HFF-Myc (cell line): ENCODE measurements at regions not wholly inside any gene's neighbourhood (a gene's known extent, or its start where the extent isn't known, plus 50 kb on each side); places are given as distances from the start of the nearest gene placed in this dataset.
A peak's percentile ranks its signal among the peaks of the same experiment; 100 is the strongest.

ENCODE experiments used
- DNase-seq: peaks from one replicate; pipeline ENCODE4 v3.0.0-alpha.2; 2011; ENCODE audit warnings: low read depth; ENCODE audit errors: extremely low read depth
- H3K4me3 ChIP-seq: replicated peaks from 2 replicates; pipeline ENCODE4 v1.5.1; 2011; ENCODE audit warnings: low read depth, mild to moderate bottlenecking, control low read depth, low read length
- TF ChIP-seq, protein P1 (sequence below): IDR thresholded peaks from 2 replicates; pipeline ENCODE4 v1.5.1; 2012; ENCODE audit warnings: mild to moderate bottlenecking, low read depth, low read length, control low read depth; ENCODE audit errors: missing control alignments

DNA sequence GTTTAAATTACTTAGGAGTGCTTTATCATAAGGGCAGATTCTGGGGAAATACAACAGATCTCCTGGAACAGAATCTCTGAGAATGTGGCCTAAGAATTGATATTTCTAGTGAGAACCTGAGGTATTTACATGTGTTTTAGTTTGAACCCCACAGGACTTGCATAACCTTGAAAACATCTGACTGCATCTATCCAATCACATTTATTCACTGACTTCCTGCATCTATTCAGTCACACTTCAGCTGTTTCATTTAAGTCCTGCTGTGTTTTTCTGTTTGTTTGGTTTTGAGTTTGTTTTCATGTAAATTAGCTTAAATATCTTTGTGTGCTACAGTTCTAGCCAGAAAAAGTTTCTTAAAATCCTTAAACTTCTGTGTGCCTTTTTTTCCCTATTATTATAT lies 1260.7 kb downstream of the PLA2G4A start:
- H3K4me3 ChIP-seq = no peak overlapping the region
- DNase-seq = no peak
- TF ChIP-seq, protein P1, sequence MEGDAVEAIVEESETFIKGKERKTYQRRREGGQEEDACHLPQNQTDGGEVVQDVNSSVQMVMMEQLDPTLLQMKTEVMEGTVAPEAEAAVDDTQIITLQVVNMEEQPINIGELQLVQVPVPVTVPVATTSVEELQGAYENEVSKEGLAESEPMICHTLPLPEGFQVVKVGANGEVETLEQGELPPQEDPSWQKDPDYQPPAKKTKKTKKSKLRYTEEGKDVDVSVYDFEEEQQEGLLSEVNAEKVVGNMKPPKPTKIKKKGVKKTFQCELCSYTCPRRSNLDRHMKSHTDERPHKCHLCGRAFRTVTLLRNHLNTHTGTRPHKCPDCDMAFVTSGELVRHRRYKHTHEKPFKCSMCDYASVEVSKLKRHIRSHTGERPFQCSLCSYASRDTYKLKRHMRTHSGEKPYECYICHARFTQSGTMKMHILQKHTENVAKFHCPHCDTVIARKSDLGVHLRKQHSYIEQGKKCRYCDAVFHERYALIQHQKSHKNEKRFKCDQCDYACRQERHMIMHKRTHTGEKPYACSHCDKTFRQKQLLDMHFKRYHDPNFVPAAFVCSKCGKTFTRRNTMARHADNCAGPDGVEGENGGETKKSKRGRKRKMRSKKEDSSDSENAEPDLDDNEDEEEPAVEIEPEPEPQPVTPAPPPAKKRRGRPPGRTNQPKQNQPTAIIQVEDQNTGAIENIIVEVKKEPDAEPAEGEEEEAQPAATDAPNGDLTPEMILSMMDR = no peak

DNA sequence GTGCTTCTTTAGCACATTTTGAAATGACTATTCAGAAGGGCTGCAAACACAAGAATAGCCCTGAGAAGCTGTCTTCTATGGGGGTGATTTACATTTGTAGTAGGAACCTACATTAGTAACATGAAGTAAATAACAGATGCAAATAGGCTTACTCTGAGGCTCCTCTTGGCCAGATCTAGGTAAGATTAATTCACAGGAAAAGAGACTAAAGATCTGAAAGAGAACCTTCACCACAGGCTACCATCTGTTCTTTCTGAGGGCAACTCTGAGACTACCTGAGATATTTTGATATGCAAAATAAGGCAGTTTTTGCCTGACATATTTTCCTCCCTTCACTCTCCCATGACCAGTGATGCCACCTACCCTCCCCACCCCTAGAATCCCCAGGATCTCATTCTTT lies 1267.8 kb downstream of the PLA2G4A start:
- TF ChIP-seq, protein P1 = no peak
- no peak overlapping the region for H3K4me3 ChIP-seq
- DNase-seq = no peak

DNA sequence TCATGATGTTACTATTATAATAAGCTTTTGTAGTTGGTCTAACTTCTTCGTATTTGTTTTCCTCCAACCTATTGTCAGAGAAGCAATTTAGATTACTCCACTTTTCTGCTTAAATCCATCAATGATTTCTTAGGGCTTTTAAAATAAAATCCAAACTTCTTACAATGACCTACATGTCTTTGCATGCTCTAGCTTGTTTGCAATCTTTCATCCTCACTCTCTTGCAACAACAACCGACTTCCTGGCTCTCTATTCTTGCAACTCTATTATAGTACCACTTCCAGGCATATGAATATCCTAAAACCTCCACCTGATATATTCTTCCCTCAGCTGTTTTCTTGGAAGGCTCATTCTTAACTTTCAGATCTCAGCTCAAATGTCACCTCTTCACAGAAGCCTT lies 1288.7 kb downstream of the PLA2G4A start:
- H3K4me3 ChIP-seq = no peak overlapping the region
- TF ChIP-seq, protein P1 = no peak
- DNase-seq = no peak

DNA sequence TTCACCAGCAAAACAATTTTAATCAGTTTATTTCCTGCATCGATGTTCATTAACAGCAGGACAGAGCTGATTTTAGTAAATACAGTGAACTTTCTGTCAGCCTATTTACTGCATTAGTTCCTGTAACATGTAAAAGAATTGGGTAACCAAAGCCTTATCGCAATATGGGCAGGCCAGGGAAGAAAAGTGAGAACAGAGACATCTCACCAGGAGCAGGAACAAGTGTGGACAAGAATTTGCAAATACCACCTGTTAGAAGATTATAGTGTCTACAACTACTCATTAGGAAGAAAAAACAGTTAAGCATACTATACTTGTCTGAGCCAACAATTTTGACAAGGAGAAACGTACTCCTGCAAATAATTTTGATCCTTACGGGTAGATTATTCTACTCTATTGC lies 1293.9 kb downstream of the PLA2G4A start:
- TF ChIP-seq, protein P1 = no peak
- DNase-seq = no peak
- no peak overlapping the region for H3K4me3 ChIP-seq

DNA sequence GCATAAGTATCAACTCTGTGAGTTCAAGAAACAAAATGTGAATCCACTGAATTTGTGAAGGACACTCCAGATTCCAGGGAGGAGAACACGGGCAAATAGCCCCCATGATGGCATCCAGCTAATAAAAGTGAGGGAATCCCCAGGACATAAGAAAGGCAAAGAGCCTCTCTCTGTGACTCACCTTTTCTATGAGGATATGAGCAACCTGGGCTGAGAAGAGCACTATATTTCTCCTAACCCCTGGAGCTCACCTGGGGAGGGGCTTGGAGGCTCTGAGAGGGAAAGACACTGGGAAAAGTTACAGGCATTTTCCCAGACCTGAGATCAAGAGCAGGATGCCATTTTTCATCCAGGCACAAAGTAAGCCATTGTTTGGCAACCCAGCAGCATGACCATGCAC lies 1298.8 kb downstream of the PLA2G4A start:
- TF ChIP-seq, protein P1 = no peak
- DNase-seq = no peak
- H3K4me3 ChIP-seq = no peak overlapping the region

DNA sequence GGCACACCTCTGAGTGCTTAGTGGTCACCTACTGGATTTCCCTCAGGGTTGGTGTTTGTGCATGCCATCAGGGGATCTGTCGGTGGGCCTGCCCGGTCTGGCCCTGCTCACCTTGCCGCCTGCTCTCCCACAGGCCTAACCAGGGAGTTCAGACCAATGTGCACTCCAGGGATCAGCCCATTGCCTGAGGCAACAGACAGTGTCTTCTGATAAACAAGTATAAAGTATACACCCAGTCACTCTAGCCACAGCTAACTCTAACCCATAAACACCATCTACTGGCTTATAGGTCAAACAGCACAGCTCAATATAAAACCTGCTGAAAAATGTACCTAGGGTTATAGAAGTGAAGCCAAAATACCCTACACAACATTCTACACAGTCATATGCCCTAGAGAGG lies 1300.0 kb downstream of the PLA2G4A start:
- H3K4me3 ChIP-seq = no peak overlapping the region
- peak; percentile 12 for DNase-seq
- TF ChIP-seq, protein P1 = no peak
